Vagina (tissue), 2 donors: ENCODE measurements at regions not wholly inside any gene's neighbourhood (a gene's known extent, or its start where the extent isn't known, plus 50 kb on each side); places are given as distances from the start of the nearest gene placed in this dataset.
"Not testable (repeated sequence)": the region's sequence is repeated elsewhere in the genome, so short reads cannot be mapped to it uniquely, and the experiment has no call there.

Source experiments
- DNase-seq, 2 donors: peaks; one replicate each; pipeline ENCODE4 v3.0.0-alpha.2; 2017; ENCODE audit errors: extremely low spot score in 2 of 2
- H3K27ac ChIP-seq: fragments of 200-600 bp; sonication (generic); one replicate; pipeline ENCODE4 v1.5.1; 2019
- H3K27me3 ChIP-seq: fragments of 200-600 bp; sonication (generic); one replicate; pipeline ENCODE4 v1.5.1; 2019
- H3K36me3 ChIP-seq, 2 donors: fragments of 200-600 bp; sonication (generic); one replicate each; pipeline ENCODE4 v1.5.1; 2017 to 2019
- H3K4me1 ChIP-seq: fragments of 200-600 bp; sonication (generic); one replicate; pipeline ENCODE4 v1.5.1; 2019
- H3K4me3 ChIP-seq, 2 donors: fragments of 200-600 bp; sonication (generic); 1 replicate in 1 of 2; 2 replicates in 1 of 2; pipeline ENCODE4 v1.5.1; 2016 to 2019
- H3K9me3 ChIP-seq: fragments of 200-600 bp; sonication (generic); one replicate; pipeline ENCODE4 v1.5.1; 2019
- CTCF ChIP-seq, 3 experiments: fragments of 450-650 bp in 2 of 3; fragments of 200-600 bp in 1 of 3; sonication (generic) in 1 of 3; IDR thresholded peaks; one replicate each; pipeline ENCODE4 v1.5.1; 2017 to 2019; ENCODE audit warnings: antibody characterized with exemption in 3 of 3, mild to moderate bottlenecking in 2 of 3, moderate library complexity in 2 of 3
- POLR2A ChIP-seq, 2 donors: fragments of 450-650 bp; IDR thresholded peaks; one replicate each; pipeline ENCODE4 v1.6.1; 2017; ENCODE audit warnings: antibody characterized with exemption in 2 of 2, mild to moderate bottlenecking in 2 of 2, moderate library complexity in 2 of 2
- POLR2AphosphoS5 ChIP-seq, 2 donors: sonication (generic); formaldehyde crosslinking; IDR thresholded peaks; one replicate each; pipeline ENCODE4 v1.9.0; 2017; ENCODE audit warnings: antibody characterized with exemption in 2 of 2, mild to moderate bottlenecking in 2 of 2, low read depth in 1 of 2; ENCODE audit not compliant: insufficient read depth in 1 of 2
- intact Hi-C: fragments of 100-400 bp; cut with DNase I; formaldehyde crosslinking; loops from one replicate; pipeline ENCODE4 v1.15.1; 2023

DNA sequence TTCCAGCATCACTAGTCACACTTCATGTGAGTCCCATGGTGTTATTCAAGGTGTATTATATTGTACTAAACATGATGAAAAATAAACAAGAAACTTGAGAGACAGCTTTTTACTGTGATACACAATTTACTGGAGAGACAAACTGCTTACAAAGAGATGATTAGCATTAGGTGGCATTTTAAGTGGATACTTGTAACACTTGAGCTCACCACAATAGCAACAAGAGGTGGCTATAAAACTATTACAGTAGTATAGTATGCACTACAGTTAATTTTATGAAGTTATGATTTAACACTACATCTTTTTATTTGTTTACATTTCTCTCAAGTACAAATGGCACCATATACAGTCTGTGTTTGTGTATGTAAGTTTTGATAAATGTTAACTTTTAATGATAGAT lies 246.6 kb downstream of the PARM1 start:
- intact Hi-C loops, result no loop called here
- Histone ChIP-seq H3K4me3 (no peak overlapping the region), H3K36me3 (no peaks in the 10 kb centered on the region), H3K27me3 (no peaks in the 10 kb centered on the region), H3K4me1 (no peaks in the 10 kb centered on the region), H3K27ac (no peak overlapping the region), H3K9me3 (no peaks in the 10 kb centered on the region)
- no peak for DNase-seq
- TF ChIP-seq POLR2AphosphoS5 (IDR thresholded peaks at IDR 0.05; ENCODE audit: insufficient read depth in 1 of 2, low read depth in 1 of 2), result no peak
- TF ChIP-seq CTCF (IDR thresholded peaks at IDR 0.05), result no peak
- no peak for TF ChIP-seq POLR2A (IDR thresholded peaks at IDR 0.05)

- TF ChIP-seq POLR2A (IDR thresholded peaks at IDR 0.05) (no peak), POLR2AphosphoS5 (IDR thresholded peaks at IDR 0.05; ENCODE audit: insufficient read depth in 1 of 2, low read depth in 1 of 2) (no peak), CTCF (IDR thresholded peaks at IDR 0.05) (no peak)
- intact Hi-C loops, result no loop called here
- DNase-seq, result no peak
- H3K4me1 ChIP-seq, result no peaks in the 10 kb centered on the region
- H3K27me3 ChIP-seq, result no peaks in the 10 kb centered on the region
- no peak overlapping the region for H3K27ac ChIP-seq
- no peaks in the 10 kb centered on the region for H3K36me3 ChIP-seq
- no peak overlapping the region for H3K4me3 ChIP-seq
- no peaks in the 10 kb centered on the region for H3K9me3 ChIP-seq
These were observed 239.6 kb downstream of the PARM1 start for GRCh38 chr4:75172551-75172950.

GRCh38 chr4:75169427-75169826 lies 236.5 kb downstream of the PARM1 start:
- Histone ChIP-seq H3K4me3 (no peak overlapping the region), H3K27me3 (no peaks in the 10 kb centered on the region), H3K27ac (no peak overlapping the region), H3K9me3 (no peaks in the 10 kb centered on the region), H3K4me1 (no peaks in the 10 kb centered on the region), H3K36me3 (no peaks in the 10 kb centered on the region)
- TF ChIP-seq POLR2AphosphoS5 (IDR thresholded peaks at IDR 0.05; ENCODE audit: insufficient read depth in 1 of 2, low read depth in 1 of 2) (no peak), CTCF (IDR thresholded peaks at IDR 0.05) (no peak), POLR2A (IDR thresholded peaks at IDR 0.05) (no peak)
- intact Hi-C loops, result no loop called here
- no peak for DNase-seq

DNA sequence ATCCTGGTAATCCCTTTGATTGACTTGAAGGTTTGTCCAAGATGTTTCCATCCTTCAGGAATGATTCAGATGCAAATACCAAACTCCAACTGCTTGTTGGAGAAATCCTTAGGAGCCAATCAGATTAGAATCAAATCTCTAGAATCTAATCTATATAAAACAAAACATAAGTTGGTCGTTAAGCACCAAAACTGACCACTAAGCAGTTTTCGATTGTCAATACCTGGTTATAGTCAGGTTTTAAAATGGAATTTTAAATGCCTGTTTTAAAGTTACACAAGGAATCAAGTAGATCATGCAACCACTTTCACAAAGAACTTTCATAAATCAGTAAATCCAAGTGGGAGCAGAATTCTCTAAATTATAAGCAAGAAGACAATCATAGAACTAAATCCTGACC lies 236.1 kb downstream of the PARM1 start:
- H3K27me3 ChIP-seq, result no peaks in the 10 kb centered on the region
- no peak overlapping the region for H3K4me3 ChIP-seq
- TF ChIP-seq POLR2AphosphoS5 (IDR thresholded peaks at IDR 0.05; ENCODE audit: insufficient read depth in 1 of 2, low read depth in 1 of 2) (no peak), CTCF (IDR thresholded peaks at IDR 0.05) (no peak), POLR2A (IDR thresholded peaks at IDR 0.05) (no peak)
- no peaks in the 10 kb centered on the region for H3K36me3 ChIP-seq
- no peaks in the 10 kb centered on the region for H3K4me1 ChIP-seq
- H3K27ac ChIP-seq, result no peak overlapping the region
- H3K9me3 ChIP-seq, result no peaks in the 10 kb centered on the region
- DNase-seq, result no peak
- intact Hi-C loops, result no loop called here

DNA sequence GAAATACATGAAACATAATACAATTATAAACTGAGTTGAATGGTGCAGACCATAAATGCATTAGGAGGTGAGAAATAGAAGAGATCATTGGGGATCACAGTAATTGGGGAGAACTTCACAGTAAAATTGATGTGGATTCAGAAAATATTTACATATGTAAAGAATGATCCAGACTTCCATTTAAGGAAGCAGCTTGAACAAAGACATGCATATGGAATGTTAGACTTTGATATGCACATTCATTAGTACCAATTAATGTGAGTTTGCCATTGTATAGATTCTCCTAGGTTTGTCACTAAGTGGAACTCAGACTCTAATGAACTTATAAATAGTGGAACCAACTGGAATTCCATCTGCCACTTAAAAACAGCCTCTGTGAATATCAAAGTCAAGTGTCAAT lies 235.6 kb downstream of the PARM1 start:
- intact Hi-C loops, result no loop called here
- no peak for DNase-seq
- Histone ChIP-seq H3K27ac (no peak overlapping the region), H3K36me3 (no peaks in the 10 kb centered on the region), H3K9me3 (no peaks in the 10 kb centered on the region), H3K4me3 (no peak overlapping the region), H3K4me1 (no peaks in the 10 kb centered on the region), H3K27me3 (no peaks in the 10 kb centered on the region)
- TF ChIP-seq POLR2A (IDR thresholded peaks at IDR 0.05) (no peak), CTCF (IDR thresholded peaks at IDR 0.05) (no peak), POLR2AphosphoS5 (IDR thresholded peaks at IDR 0.05; ENCODE audit: insufficient read depth in 1 of 2, low read depth in 1 of 2) (no peak)

DNA sequence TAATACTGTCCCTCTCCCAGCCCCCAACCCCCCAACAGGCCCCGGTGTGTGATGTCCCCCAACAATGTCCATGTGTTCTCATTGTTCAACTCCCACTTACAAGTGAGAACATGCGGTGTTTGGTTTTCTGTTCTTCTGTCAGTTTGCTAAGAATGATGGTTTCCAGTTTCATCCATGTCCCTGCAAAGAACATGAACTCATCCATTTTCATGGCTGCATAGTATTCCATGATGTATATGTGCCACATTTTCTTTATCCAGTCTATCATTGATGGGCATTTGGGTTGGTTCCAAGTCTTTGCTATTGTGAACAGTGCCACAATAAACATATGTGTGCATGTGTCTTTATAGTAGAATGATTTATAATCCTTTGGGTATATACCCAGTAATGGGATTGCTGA lies 232.2 kb downstream of the PARM1 start:
- H3K36me3 ChIP-seq, H3K27ac ChIP-seq, H3K27me3 ChIP-seq, intact Hi-C loops, H3K4me3 ChIP-seq, DNase-seq, H3K9me3 ChIP-seq, H3K4me1 ChIP-seq: not testable (repeated sequence)
